ENCODE measurements at regions not wholly inside any gene's neighbourhood (a gene's known extent, or its start where the extent isn't known, plus 50 kb on each side); places are given as distances from the start of the nearest gene placed in this dataset.

GRCh38 chr18:29737620-29738019, 1304.9 kb downstream of the DSC3 start:
- H3K27me3 ChIP-seq (ENCODE audit: control insufficient read depth, extremely low read depth, insufficient read depth, low read length), result no peaks in the 10 kb centered on the region
- TF ChIP-seq EZH2 (IDR thresholded peaks at IDR 0.05; ENCODE audit: low read length) (no peak), CTCF (optimal IDR thresholded peaks at IDR 0.05 in 1 of 3, IDR thresholded peaks at IDR 0.05 in 1 of 3, conservative IDR thresholded peaks at IDR 0.05 in 1 of 3; ENCODE audit: extremely low read depth in 1 of 3, insufficient read depth in 2 of 3, low read length in 3 of 3) (no peak)
- no peaks in the 10 kb centered on the region for H4K20me1 ChIP-seq (ENCODE audit: control insufficient read depth, extremely low read depth, insufficient read depth, low read length)
- DNase-seq (ENCODE audit: low read depth, low spot score) (no peak), FAIRE-seq (no peak)
- H3K4me1 ChIP-seq (ENCODE audit: control insufficient read depth, extremely low read depth, insufficient read depth, low read length), result no peaks in the 10 kb centered on the region
- H3K9ac ChIP-seq (ENCODE audit: control insufficient read depth, extremely low read depth, insufficient read depth, low read length), result no peak overlapping the region
- H3K27ac ChIP-seq (ENCODE audit: control insufficient read depth, insufficient read depth, low read length), result no peak overlapping the region
- no peaks in the 10 kb centered on the region for H3K9me3 ChIP-seq (ENCODE audit: control insufficient read depth, low read depth, low read length)
- no peak overlapping the region for H2AFZ ChIP-seq (ENCODE audit: control insufficient read depth, low read length)
- H3K4me3 ChIP-seq (ENCODE audit: control insufficient read depth in 2 of 3, extremely low read depth in 1 of 3, insufficient read depth in 2 of 3, low read depth in 1 of 3, low read length in 3 of 3), result no peak overlapping the region
- H3K4me2 ChIP-seq (ENCODE audit: control insufficient read depth, extremely low read depth, insufficient read depth, low read depth, low read length), result no peak overlapping the region
- no peaks in the 10 kb centered on the region for H3K79me2 ChIP-seq (ENCODE audit: control insufficient read depth, insufficient read depth, low read length)
- H3K9me1 ChIP-seq (ENCODE audit: control insufficient read depth, extremely low read depth, insufficient read depth, low read length), result no peaks in the 10 kb centered on the region
- no peaks in the 10 kb centered on the region for H3K36me3 ChIP-seq (ENCODE audit: control insufficient read depth in 2 of 2, extremely low read depth in 1 of 2, insufficient read depth in 2 of 2, low read length in 2 of 2)
- dilution Hi-C loops (cut with MboI; ENCODE audit: extremely low pct_ligation_motif_present, low sequenced_read_pairs), result no loop called here

- Histone ChIP-seq H3K4me1 (ENCODE audit: control insufficient read depth, extremely low read depth, insufficient read depth, low read length) (no peaks in the 10 kb centered on the region), H3K27ac (ENCODE audit: control insufficient read depth, insufficient read depth, low read length) (no peak overlapping the region), H3K9me3 (ENCODE audit: control insufficient read depth, low read depth, low read length) (no peaks in the 10 kb centered on the region), H3K36me3 (ENCODE audit: control insufficient read depth in 2 of 2, extremely low read depth in 1 of 2, insufficient read depth in 2 of 2, low read length in 2 of 2) (no peaks in the 10 kb centered on the region), H4K20me1 (ENCODE audit: control insufficient read depth, extremely low read depth, insufficient read depth, low read length) (no peaks in the 10 kb centered on the region), H3K27me3 (ENCODE audit: control insufficient read depth, extremely low read depth, insufficient read depth, low read length) (no peaks in the 10 kb centered on the region), H3K9ac (ENCODE audit: control insufficient read depth, extremely low read depth, insufficient read depth, low read length) (no peak overlapping the region), H3K79me2 (ENCODE audit: control insufficient read depth, insufficient read depth, low read length) (no peaks in the 10 kb centered on the region), H2AFZ (ENCODE audit: control insufficient read depth, low read length) (no peak overlapping the region), H3K9me1 (ENCODE audit: control insufficient read depth, extremely low read depth, insufficient read depth, low read length) (no peaks in the 10 kb centered on the region), H3K4me3 (ENCODE audit: control insufficient read depth in 2 of 3, extremely low read depth in 1 of 3, insufficient read depth in 2 of 3, low read depth in 1 of 3, low read length in 3 of 3) (no peak overlapping the region), H3K4me2 (ENCODE audit: control insufficient read depth, extremely low read depth, insufficient read depth, low read depth, low read length) (no peak overlapping the region)
- no peak for TF ChIP-seq CTCF (optimal IDR thresholded peaks at IDR 0.05 in 1 of 3, IDR thresholded peaks at IDR 0.05 in 1 of 3, conservative IDR thresholded peaks at IDR 0.05 in 1 of 3; ENCODE audit: extremely low read depth in 1 of 3, insufficient read depth in 2 of 3, low read length in 3 of 3)
- TF ChIP-seq EZH2 (IDR thresholded peaks at IDR 0.05; ENCODE audit: low read length), result no peak
- no peak for DNase-seq (ENCODE audit: low read depth, low spot score)
- dilution Hi-C loops (cut with MboI; ENCODE audit: extremely low pct_ligation_motif_present, low sequenced_read_pairs), result no loop called here
- no peak for FAIRE-seq
These were observed 1305.4 kb downstream of the DSC3 start for GRCh38 chr18:29737190-29737589.

All from keratinocyte (primary cell).